ENCODE measurements at regions not wholly inside any gene's neighbourhood (a gene's known extent, or its start where the extent isn't known, plus 50 kb on each side); places are given as distances from the start of the nearest gene placed in this dataset.
"Not testable (repeated sequence)": the region's sequence is repeated elsewhere in the genome, so short reads cannot be mapped to it uniquely, and the experiment has no call there.

DNA sequence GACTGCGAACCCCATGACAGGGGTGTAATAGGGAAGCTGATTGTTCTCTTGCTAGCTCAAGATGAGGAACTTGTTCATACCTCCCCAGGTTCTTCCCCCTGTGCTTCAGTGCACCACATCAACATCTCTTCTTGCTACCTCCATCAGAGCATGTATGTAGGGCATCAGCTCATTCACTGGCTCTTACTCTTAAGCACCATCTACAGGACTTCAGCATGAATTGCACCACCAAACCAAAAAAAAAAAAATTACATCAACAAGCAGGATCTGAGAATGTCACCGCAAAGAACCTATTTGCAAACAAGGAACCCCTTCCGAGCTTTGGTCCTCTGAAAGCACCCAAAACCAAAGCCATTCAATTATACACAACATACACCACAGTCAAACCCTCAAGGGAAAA, 2226.5 kb upstream of the RAG2 start:
- Histone ChIP-seq H2AFZ (ENCODE audit: control insufficient read depth, low read depth, low read length) (no peak overlapping the region), H3K27me3 (replicated peaks in 1 of 2; ENCODE audit: control insufficient read depth in 2 of 2, insufficient read depth in 2 of 2, low read length in 1 of 2) (no peaks in the 10 kb centered on the region), H3K27ac (ENCODE audit: control insufficient read depth, insufficient read depth) (no peak overlapping the region), H3K9ac (ENCODE audit: control insufficient read depth, insufficient read depth, low read length) (no peak overlapping the region), H3K4me1 (ENCODE audit: control insufficient read depth, insufficient read depth, low read length) (no peaks in the 10 kb centered on the region), H3K4me3 (no peak overlapping the region), H3K9me3 (replicated peaks; ENCODE audit: control insufficient read depth, insufficient read depth, low read length) (no peaks in the 10 kb centered on the region), H3K36me3 (ENCODE audit: control insufficient read depth in 2 of 2, insufficient read depth in 2 of 2, low read length in 1 of 2) (no peaks in the 10 kb centered on the region), H4K20me1 (ENCODE audit: control insufficient read depth, insufficient read depth) (no peaks in the 10 kb centered on the region), H3K4me2 (ENCODE audit: control insufficient read depth, insufficient read depth) (no peak overlapping the region), H3K79me2 (ENCODE audit: control insufficient read depth, insufficient read depth, low read length) (no peaks in the 10 kb centered on the region)
- POLR2A ChIA-PET = no interaction called here
- no peak for DNase-seq (ENCODE audit: low read depth, low spot score)
- RAD21 ChIA-PET (ENCODE audit: unreplicated experiment) = no interaction called here
- SMC1A ChIA-PET (ENCODE audit: uncharacterized antibody, unreplicated experiment) = no interaction called here
- WGBS (ENCODE audit: insufficient coverage, insufficient replicate concordance, low lambda C conversion rate, missing lambda C conversion rate) = 27% methylated on average over 3 of the region's 3 CpGs
- intact Hi-C loops (cut with micrococcal nuclease; ENCODE audit: unreplicated experiment) = no loop called here
- TF ChIP-seq, protein P1, sequence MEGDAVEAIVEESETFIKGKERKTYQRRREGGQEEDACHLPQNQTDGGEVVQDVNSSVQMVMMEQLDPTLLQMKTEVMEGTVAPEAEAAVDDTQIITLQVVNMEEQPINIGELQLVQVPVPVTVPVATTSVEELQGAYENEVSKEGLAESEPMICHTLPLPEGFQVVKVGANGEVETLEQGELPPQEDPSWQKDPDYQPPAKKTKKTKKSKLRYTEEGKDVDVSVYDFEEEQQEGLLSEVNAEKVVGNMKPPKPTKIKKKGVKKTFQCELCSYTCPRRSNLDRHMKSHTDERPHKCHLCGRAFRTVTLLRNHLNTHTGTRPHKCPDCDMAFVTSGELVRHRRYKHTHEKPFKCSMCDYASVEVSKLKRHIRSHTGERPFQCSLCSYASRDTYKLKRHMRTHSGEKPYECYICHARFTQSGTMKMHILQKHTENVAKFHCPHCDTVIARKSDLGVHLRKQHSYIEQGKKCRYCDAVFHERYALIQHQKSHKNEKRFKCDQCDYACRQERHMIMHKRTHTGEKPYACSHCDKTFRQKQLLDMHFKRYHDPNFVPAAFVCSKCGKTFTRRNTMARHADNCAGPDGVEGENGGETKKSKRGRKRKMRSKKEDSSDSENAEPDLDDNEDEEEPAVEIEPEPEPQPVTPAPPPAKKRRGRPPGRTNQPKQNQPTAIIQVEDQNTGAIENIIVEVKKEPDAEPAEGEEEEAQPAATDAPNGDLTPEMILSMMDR (IDR thresholded peaks at IDR 0.05 in 2 of 3, conservative IDR thresholded peaks at IDR 0.05 in 1 of 3; ENCODE audit: control insufficient read depth in 2 of 3, extremely low read depth in 1 of 3, insufficient read depth in 1 of 3, low read depth in 3 of 3, low read length in 3 of 3) = peak in 2 of 3 experiments; percentile 15 to 22; a peak in 2 of 6 replicates
- TF ChIP-seq, protein P2, sequence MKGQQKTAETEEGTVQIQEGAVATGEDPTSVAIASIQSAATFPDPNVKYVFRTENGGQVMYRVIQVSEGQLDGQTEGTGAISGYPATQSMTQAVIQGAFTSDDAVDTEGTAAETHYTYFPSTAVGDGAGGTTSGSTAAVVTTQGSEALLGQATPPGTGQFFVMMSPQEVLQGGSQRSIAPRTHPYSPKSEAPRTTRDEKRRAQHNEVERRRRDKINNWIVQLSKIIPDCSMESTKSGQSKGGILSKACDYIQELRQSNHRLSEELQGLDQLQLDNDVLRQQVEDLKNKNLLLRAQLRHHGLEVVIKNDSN (IDR thresholded peaks at IDR 0.05; ENCODE audit: borderline replicate concordance, extremely low read length, insufficient read depth, low read depth, low read length) = no peak
- TF ChIP-seq ZNF384 (IDR thresholded peaks at IDR 0.05; ENCODE audit: borderline replicate concordance, low read depth, low read length) = peak; percentile 30; the same call in 1 of the 2 replicates
- no TSS peak for BruUV-seq (replicated peaks)
- CTCF ChIA-PET = interaction anchor here (0.6 to 0.8 kb wide), 2 partner anchors 8 to 76 kb away, joined by 3 read pairs; no protein-coding TSS in a partner anchor
- no peak for FAIRE-seq
- ATAC-seq = no peak
- in situ Hi-C loops (cut with MboI) = no loop called here

DNA sequence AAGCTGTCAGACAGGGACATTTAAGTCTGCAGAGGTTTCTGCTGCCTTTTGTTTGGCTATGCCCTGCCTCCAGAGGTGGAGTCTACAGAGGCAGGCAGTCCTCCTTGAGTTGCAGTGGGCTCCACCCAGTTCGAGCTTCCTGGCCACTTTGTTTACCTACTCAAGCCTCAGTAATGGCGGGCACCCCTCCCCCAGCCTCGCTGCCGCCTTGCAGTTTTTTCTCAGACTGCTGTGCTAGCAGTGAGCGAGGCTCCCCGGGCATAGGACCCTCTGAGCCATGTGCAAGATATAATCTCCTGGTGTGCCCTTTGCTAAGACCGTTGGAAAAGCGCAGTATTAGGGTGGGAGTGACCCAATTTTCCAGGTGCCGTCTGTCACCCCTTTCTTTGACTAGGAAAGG, 2223.8 kb upstream of the RAG2 start:
- H3K27me3 ChIP-seq (replicated peaks in 1 of 2; ENCODE audit: control insufficient read depth in 2 of 2, insufficient read depth in 2 of 2, low read length in 1 of 2); H3K9ac ChIP-seq (ENCODE audit: control insufficient read depth, insufficient read depth, low read length); DNase-seq (ENCODE audit: low read depth, low spot score); FAIRE-seq; H2AFZ ChIP-seq (ENCODE audit: control insufficient read depth, low read depth, low read length); RAD21 ChIA-PET (ENCODE audit: unreplicated experiment); BruUV-seq (replicated peaks); H3K4me1 ChIP-seq (ENCODE audit: control insufficient read depth, insufficient read depth, low read length); H3K36me3 ChIP-seq (ENCODE audit: control insufficient read depth in 2 of 2, insufficient read depth in 2 of 2, low read length in 1 of 2); in situ Hi-C loops (cut with MboI); H3K79me2 ChIP-seq (ENCODE audit: control insufficient read depth, insufficient read depth, low read length); SMC1A ChIA-PET (ENCODE audit: uncharacterized antibody, unreplicated experiment); H4K20me1 ChIP-seq (ENCODE audit: control insufficient read depth, insufficient read depth); POLR2A ChIA-PET; ATAC-seq; intact Hi-C loops (cut with micrococcal nuclease; ENCODE audit: unreplicated experiment); CTCF ChIA-PET; H3K4me3 ChIP-seq; H3K9me3 ChIP-seq (replicated peaks; ENCODE audit: control insufficient read depth, insufficient read depth, low read length); H3K4me2 ChIP-seq (ENCODE audit: control insufficient read depth, insufficient read depth); H3K27ac ChIP-seq (ENCODE audit: control insufficient read depth, insufficient read depth): not testable (repeated sequence)
- 23% methylated on average over 8 of the region's 9 CpGs for WGBS (ENCODE audit: insufficient coverage, insufficient replicate concordance, low lambda C conversion rate, missing lambda C conversion rate)

All from GM12878 (cell line).